ENCODE measurements at regions not wholly inside any gene's neighbourhood (a gene's known extent, or its start where the extent isn't known, plus 50 kb on each side); places are given as distances from the start of the nearest gene placed in this dataset.

DNA sequence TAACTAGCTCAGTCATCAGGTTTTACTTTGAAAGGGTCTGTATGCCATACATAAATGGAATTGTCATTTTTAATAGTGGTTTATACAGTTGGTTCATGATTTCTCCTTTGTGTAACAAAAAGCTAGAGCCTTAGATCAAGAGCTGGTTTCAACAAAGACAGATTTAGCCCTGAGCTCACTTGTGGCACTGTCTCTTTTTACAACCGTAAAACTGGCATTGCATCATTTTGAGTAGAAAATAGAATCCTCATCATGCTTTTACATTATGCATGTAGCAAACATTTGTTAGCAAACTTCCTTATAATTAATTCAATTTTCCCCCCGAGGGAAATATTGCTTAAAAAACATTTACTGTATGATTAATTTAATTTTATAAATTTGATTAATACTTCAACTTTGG lies 1871.5 kb downstream of the ARAP2 start:
- no peaks in the 10 kb centered on the region for H3K27me3 ChIP-seq
- no peak for DNase-seq (ENCODE audit: low spot score)
- H3K4me2 ChIP-seq = no peak overlapping the region
- no peaks in the 10 kb centered on the region for H3K9me2 ChIP-seq (replicated peaks; ENCODE audit: insufficient read depth)
- H3K27ac ChIP-seq = no peak overlapping the region
- H4K20me1 ChIP-seq (ENCODE audit: insufficient read depth, poor library complexity, severe bottlenecking) = no peaks in the 10 kb centered on the region
- H3K9me3 ChIP-seq (ENCODE audit: low read depth) = no peaks in the 10 kb centered on the region
- H3K36me3 ChIP-seq (replicated peaks; ENCODE audit: insufficient read depth, low read depth) = no peaks in the 10 kb centered on the region
- no peak overlapping the region for H2AFZ ChIP-seq
- no peaks in the 10 kb centered on the region for H3K4me1 ChIP-seq (ENCODE audit: insufficient read depth)
- H3K4me3 ChIP-seq = no peak overlapping the region
- no peaks in the 10 kb centered on the region for H3K79me2 ChIP-seq
- TF ChIP-seq, protein P1, sequence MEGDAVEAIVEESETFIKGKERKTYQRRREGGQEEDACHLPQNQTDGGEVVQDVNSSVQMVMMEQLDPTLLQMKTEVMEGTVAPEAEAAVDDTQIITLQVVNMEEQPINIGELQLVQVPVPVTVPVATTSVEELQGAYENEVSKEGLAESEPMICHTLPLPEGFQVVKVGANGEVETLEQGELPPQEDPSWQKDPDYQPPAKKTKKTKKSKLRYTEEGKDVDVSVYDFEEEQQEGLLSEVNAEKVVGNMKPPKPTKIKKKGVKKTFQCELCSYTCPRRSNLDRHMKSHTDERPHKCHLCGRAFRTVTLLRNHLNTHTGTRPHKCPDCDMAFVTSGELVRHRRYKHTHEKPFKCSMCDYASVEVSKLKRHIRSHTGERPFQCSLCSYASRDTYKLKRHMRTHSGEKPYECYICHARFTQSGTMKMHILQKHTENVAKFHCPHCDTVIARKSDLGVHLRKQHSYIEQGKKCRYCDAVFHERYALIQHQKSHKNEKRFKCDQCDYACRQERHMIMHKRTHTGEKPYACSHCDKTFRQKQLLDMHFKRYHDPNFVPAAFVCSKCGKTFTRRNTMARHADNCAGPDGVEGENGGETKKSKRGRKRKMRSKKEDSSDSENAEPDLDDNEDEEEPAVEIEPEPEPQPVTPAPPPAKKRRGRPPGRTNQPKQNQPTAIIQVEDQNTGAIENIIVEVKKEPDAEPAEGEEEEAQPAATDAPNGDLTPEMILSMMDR (IDR thresholded peaks at IDR 0.05; ENCODE audit: poor library complexity) = no peak
- TF ChIP-seq EZH2phosphoT487 (IDR thresholded peaks at IDR 0.05; ENCODE audit: low read depth, severe bottlenecking, unreplicated experiment) (no peak), EZH2 (IDR thresholded peaks at IDR 0.05; ENCODE audit: borderline replicate concordance) (no peak)
- WGBS (ENCODE audit: low lambda C conversion rate, missing lambda C conversion rate) = 86% methylated on average over 2 of the region's 2 CpGs

- no peak overlapping the region for H3K4me3 ChIP-seq
- TF ChIP-seq, protein P1 (IDR thresholded peaks at IDR 0.05; ENCODE audit: poor library complexity) = no peak
- no peak for TF ChIP-seq EZH2phosphoT487 (IDR thresholded peaks at IDR 0.05; ENCODE audit: low read depth, severe bottlenecking, unreplicated experiment)
- TF ChIP-seq EZH2 (IDR thresholded peaks at IDR 0.05; ENCODE audit: borderline replicate concordance) = no peak
- H3K79me2 ChIP-seq = no peaks in the 10 kb centered on the region
- H2AFZ ChIP-seq = no peak overlapping the region
- no peaks in the 10 kb centered on the region for H3K4me1 ChIP-seq (ENCODE audit: insufficient read depth)
- H3K9me2 ChIP-seq (replicated peaks; ENCODE audit: insufficient read depth) = no peaks in the 10 kb centered on the region
- H3K27me3 ChIP-seq = no peaks in the 10 kb centered on the region
- H3K4me2 ChIP-seq = no peak overlapping the region
- no peaks in the 10 kb centered on the region for H4K20me1 ChIP-seq (ENCODE audit: insufficient read depth, poor library complexity, severe bottlenecking)
- 87% methylated on average over 3 of the region's 3 CpGs for WGBS (ENCODE audit: low lambda C conversion rate, missing lambda C conversion rate)
- H3K27ac ChIP-seq = no peak overlapping the region
- no peaks in the 10 kb centered on the region for H3K36me3 ChIP-seq (replicated peaks; ENCODE audit: insufficient read depth, low read depth)
- H3K9me3 ChIP-seq (ENCODE audit: low read depth) = no peaks in the 10 kb centered on the region
- no peak for DNase-seq (ENCODE audit: low spot score)
These were observed 1870.9 kb downstream of the ARAP2 start for GRCh38 chr4:34373456-34373855.

GRCh38 chr4:34412233-34412632 lies 1832.1 kb downstream of the ARAP2 start:
- Histone ChIP-seq H4K20me1 (ENCODE audit: insufficient read depth, poor library complexity, severe bottlenecking) (no peaks in the 10 kb centered on the region), H3K9me2 (replicated peaks; ENCODE audit: insufficient read depth) (no peaks in the 10 kb centered on the region), H2AFZ (no peak overlapping the region), H3K9me3 (ENCODE audit: low read depth) (no peaks in the 10 kb centered on the region), H3K36me3 (replicated peaks; ENCODE audit: insufficient read depth, low read depth) (no peaks in the 10 kb centered on the region), H3K4me2 (no peak overlapping the region), H3K27ac (no peak overlapping the region), H3K4me1 (ENCODE audit: insufficient read depth) (no peaks in the 10 kb centered on the region), H3K79me2 (no peaks in the 10 kb centered on the region), H3K27me3 (no peaks in the 10 kb centered on the region), H3K4me3 (no peak overlapping the region)
- WGBS (ENCODE audit: low lambda C conversion rate, missing lambda C conversion rate) = 92% methylated on average over 2 of the region's 2 CpGs
- DNase-seq (ENCODE audit: low spot score) = no peak
- TF ChIP-seq EZH2phosphoT487 (IDR thresholded peaks at IDR 0.05; ENCODE audit: low read depth, severe bottlenecking, unreplicated experiment) (no peak), EZH2 (IDR thresholded peaks at IDR 0.05; ENCODE audit: borderline replicate concordance) (no peak)
- TF ChIP-seq, protein P1 (IDR thresholded peaks at IDR 0.05; ENCODE audit: poor library complexity) = no peak

DNA sequence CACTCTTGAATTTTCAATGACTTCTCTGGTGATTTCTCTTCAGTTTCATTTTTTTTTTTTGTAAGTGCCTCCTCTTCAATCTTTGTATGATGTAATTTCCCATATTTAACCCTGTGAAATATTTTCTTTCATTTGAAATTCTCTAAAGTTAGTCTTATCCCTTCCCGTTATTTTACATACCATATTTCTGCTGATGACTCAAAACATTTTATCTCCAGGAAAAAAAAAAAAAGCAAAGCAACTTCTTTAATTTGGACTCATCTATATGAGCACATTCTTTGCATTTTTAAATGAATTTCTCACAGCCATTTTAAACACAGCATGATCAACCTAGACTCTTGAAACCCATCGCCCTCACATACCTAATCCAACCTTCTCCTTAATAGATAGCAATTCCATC lies 1831.4 kb downstream of the ARAP2 start:
- Histone ChIP-seq H2AFZ (no peak overlapping the region), H3K27ac (no peak overlapping the region), H3K4me2 (no peak overlapping the region), H4K20me1 (ENCODE audit: insufficient read depth, poor library complexity, severe bottlenecking) (no peaks in the 10 kb centered on the region), H3K4me3 (no peak overlapping the region), H3K79me2 (no peaks in the 10 kb centered on the region), H3K9me2 (replicated peaks; ENCODE audit: insufficient read depth) (no peaks in the 10 kb centered on the region), H3K36me3 (replicated peaks; ENCODE audit: insufficient read depth, low read depth) (no peaks in the 10 kb centered on the region), H3K4me1 (ENCODE audit: insufficient read depth) (no peaks in the 10 kb centered on the region), H3K9me3 (ENCODE audit: low read depth) (no peaks in the 10 kb centered on the region), H3K27me3 (no peaks in the 10 kb centered on the region)
- no peak for DNase-seq (ENCODE audit: low spot score)
- no peak for TF ChIP-seq EZH2phosphoT487 (IDR thresholded peaks at IDR 0.05; ENCODE audit: low read depth, severe bottlenecking, unreplicated experiment)
- no peak for TF ChIP-seq EZH2 (IDR thresholded peaks at IDR 0.05; ENCODE audit: borderline replicate concordance)
- TF ChIP-seq, protein P1 (IDR thresholded peaks at IDR 0.05; ENCODE audit: poor library complexity) = no peak
- WGBS (ENCODE audit: low lambda C conversion rate, missing lambda C conversion rate) = 86% methylated on average over 2 of the region's 2 CpGs
